ENCODE measurements at regions not wholly inside any gene's neighbourhood (a gene's known extent, or its start where the extent isn't known, plus 50 kb on each side); places are given as distances from the start of the nearest gene placed in this dataset.
"Not testable (repeated sequence)": the region's sequence is repeated elsewhere in the genome, so short reads cannot be mapped to it uniquely, and the experiment has no call there.

GRCh38 chr3:191691184-191691583, 230.2 kb downstream of the PYDC2 start:
- H3K4me3 ChIP-seq (ENCODE audit: extremely low read depth, insufficient read depth, low read length, poor library complexity, severe bottlenecking) = not testable (repeated sequence)

GRCh38 chr3:191695131-191695814, 234.3 kb downstream of the PYDC2 start:
- no peak overlapping the region for H3K27ac ChIP-seq (ENCODE audit: low read depth, low read length, severe bottlenecking)
- no peaks in the 10 kb centered on the region for H3K36me3 ChIP-seq (ENCODE audit: control insufficient read depth, insufficient read depth, low read length)
- H3K4me1 ChIP-seq (ENCODE audit: control insufficient read depth, insufficient read depth, low read length, poor library complexity, severe bottlenecking) = no peaks in the 10 kb centered on the region
- H3K4me3 ChIP-seq (ENCODE audit: extremely low read depth, insufficient read depth, low read length, poor library complexity, severe bottlenecking) = no peak overlapping the region
- 92 to 100% methylated on average over 2 to 3 of the region's 7 CpGs for WGBS, 2 experiments (ENCODE audit: insufficient coverage in 2 of 2)
- H3K9me3 ChIP-seq (ENCODE audit: control insufficient read depth, low read length) = no peaks in the 10 kb centered on the region

More at GRCh38 chr3:191691184-191691583, 230.2 kb downstream of the PYDC2 start:
- not testable (repeated sequence) for H3K27ac ChIP-seq (ENCODE audit: low read depth, low read length, severe bottlenecking); H3K4me1 ChIP-seq (ENCODE audit: control insufficient read depth, insufficient read depth, low read length, poor library complexity, severe bottlenecking); H3K36me3 ChIP-seq (ENCODE audit: control insufficient read depth, insufficient read depth, low read length); H3K9me3 ChIP-seq (ENCODE audit: control insufficient read depth, low read length)
- WGBS, 2 experiments (ENCODE audit: insufficient coverage in 2 of 2) = 69 to 80% methylated on average over 1 to 2 of the region's 3 CpGs

GRCh38 chr3:191695815-191696153, 234.8 kb downstream of the PYDC2 start:
- Histone ChIP-seq H3K9me3 (ENCODE audit: control insufficient read depth, low read length) (no peaks in the 10 kb centered on the region), H3K4me3 (ENCODE audit: extremely low read depth, insufficient read depth, low read length, poor library complexity, severe bottlenecking) (no peak overlapping the region), H3K4me1 (ENCODE audit: control insufficient read depth, insufficient read depth, low read length, poor library complexity, severe bottlenecking) (no peaks in the 10 kb centered on the region), H3K27ac (ENCODE audit: low read depth, low read length, severe bottlenecking) (no peak overlapping the region), H3K36me3 (ENCODE audit: control insufficient read depth, insufficient read depth, low read length) (no peaks in the 10 kb centered on the region)

- no peaks in the 10 kb centered on the region for H3K4me1 ChIP-seq (ENCODE audit: control insufficient read depth, insufficient read depth, low read length, poor library complexity, severe bottlenecking)
- no peak overlapping the region for H3K27ac ChIP-seq (ENCODE audit: low read depth, low read length, severe bottlenecking)
- peaks cover under 1% of the 10 kb centered on the region for H3K9me3 ChIP-seq (ENCODE audit: control insufficient read depth, low read length)
- no peaks in the 10 kb centered on the region for H3K36me3 ChIP-seq (ENCODE audit: control insufficient read depth, insufficient read depth, low read length)
- no peak overlapping the region for H3K4me3 ChIP-seq (ENCODE audit: extremely low read depth, insufficient read depth, low read length, poor library complexity, severe bottlenecking)
Measured at GRCh38 chr3:191696348-191696747, 235.4 kb downstream of the PYDC2 start.

- 92 to 100% methylated on average over 1 of the region's 1 CpG for WGBS, 2 experiments (ENCODE audit: insufficient coverage in 2 of 2)
- Histone ChIP-seq H3K9me3 (ENCODE audit: control insufficient read depth, low read length) (peaks cover 9% of the 10 kb centered on the region), H3K36me3 (ENCODE audit: control insufficient read depth, insufficient read depth, low read length) (no peaks in the 10 kb centered on the region)
Measured at GRCh38 chr3:191699546-191699945, 238.6 kb downstream of the PYDC2 start.

DNA sequence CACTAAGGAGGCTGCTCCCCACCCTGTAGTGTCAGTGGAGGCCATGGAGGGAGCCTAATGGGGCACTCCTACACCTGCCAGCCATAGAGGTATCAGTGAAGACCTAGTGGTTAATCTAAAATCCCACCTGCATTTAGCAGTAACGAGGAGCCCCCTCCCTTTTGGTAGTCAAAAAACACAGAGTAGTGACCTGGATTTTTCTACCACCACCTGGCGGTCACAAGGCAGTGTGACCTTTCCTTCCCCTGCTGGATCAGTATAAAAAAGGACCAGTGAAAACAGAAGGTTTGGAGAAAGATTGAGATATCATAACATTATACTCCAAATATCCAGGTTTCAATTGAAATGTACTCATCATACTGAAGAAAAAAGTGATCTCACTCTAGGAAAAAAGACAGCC, 241.2 kb downstream of the PYDC2 start:
- 100% methylated on average over 1 of the region's 2 CpGs; no CpG with 5 or more reads in 1 of the 2 experiments for whole genome bisulfite sequencing, 2 experiments (ENCODE audit: insufficient coverage in 2 of 2)

More at GRCh38 chr3:191699546-191699945, 238.6 kb downstream of the PYDC2 start:
- Histone ChIP-seq H3K27ac (ENCODE audit: low read depth, low read length, severe bottlenecking) (no peak overlapping the region), H3K4me3 (ENCODE audit: extremely low read depth, insufficient read depth, low read length, poor library complexity, severe bottlenecking) (no peak overlapping the region), H3K4me1 (ENCODE audit: control insufficient read depth, insufficient read depth, low read length, poor library complexity, severe bottlenecking) (no peaks in the 10 kb centered on the region)

DNA sequence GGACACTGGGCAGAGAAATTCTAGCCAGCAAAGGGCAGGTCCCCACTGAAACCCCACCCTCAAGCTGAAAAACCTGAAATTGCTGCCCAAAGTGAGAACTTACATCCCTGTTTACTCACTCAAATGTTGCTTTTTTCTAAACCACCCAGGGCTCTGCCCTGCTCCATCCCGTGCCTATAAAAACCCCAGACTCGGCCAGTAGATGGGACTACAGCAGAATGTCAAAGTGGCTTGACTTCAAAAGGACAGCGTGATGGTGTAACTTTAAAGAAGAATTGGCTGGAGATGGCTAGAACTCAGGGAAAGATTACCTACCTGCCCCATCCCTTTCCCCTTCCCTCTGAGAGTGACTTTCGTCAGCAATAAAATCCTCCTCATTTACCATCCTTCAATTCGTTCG, 246.9 kb downstream of the PYDC2 start:
- no peak overlapping the region for H3K27ac ChIP-seq (ENCODE audit: low read depth, low read length, severe bottlenecking)
- H3K36me3 ChIP-seq (ENCODE audit: control insufficient read depth, insufficient read depth, low read length) = no peaks in the 10 kb centered on the region
- no peaks in the 10 kb centered on the region for H3K4me1 ChIP-seq (ENCODE audit: control insufficient read depth, insufficient read depth, low read length, poor library complexity, severe bottlenecking)
- H3K4me3 ChIP-seq (ENCODE audit: extremely low read depth, insufficient read depth, low read length, poor library complexity, severe bottlenecking) = no peak overlapping the region
- WGBS, 2 experiments (ENCODE audit: insufficient coverage in 2 of 2) = 94 to 97% methylated on average over 3 to 5 of the region's 6 CpGs
- H3K9me3 ChIP-seq (ENCODE audit: control insufficient read depth, low read length) = no peaks in the 10 kb centered on the region

More for the DNA sequence above, 241.2 kb downstream of the PYDC2 start:
- no peak overlapping the region for H3K4me3 ChIP-seq (ENCODE audit: extremely low read depth, insufficient read depth, low read length, poor library complexity, severe bottlenecking)
- peaks cover 9% of the 10 kb centered on the region for H3K9me3 ChIP-seq (ENCODE audit: control insufficient read depth, low read length)
- no peaks in the 10 kb centered on the region for H3K4me1 ChIP-seq (ENCODE audit: control insufficient read depth, insufficient read depth, low read length, poor library complexity, severe bottlenecking)
- no peaks in the 10 kb centered on the region for H3K36me3 ChIP-seq (ENCODE audit: control insufficient read depth, insufficient read depth, low read length)
- no peak overlapping the region for H3K27ac ChIP-seq (ENCODE audit: low read depth, low read length, severe bottlenecking)

DNA sequence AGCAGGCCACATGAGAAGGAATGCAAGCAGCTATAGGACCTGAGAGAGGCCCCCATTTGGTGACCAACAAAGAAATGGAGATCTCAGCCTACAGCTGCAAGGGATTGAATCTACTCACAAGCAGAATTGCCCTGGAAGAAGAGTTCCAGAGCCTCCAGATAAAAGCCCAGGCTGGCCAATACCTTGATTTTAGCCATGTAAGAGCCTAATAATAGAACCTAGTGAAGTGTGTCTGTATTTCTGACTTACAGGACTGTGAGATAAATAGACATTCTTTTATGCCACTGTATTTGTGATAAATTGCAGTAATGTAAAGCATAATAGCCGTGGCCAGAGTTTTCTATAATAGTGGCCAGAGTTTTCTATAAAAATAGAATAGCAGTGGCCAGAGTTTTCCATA, 254.6 kb downstream of the PYDC2 start:
- 100% methylated on average over 1 of the region's 1 CpG; no CpG with 5 or more reads in 1 of the 2 experiments for WGBS, 2 experiments (ENCODE audit: insufficient coverage in 2 of 2)
- H3K9me3 ChIP-seq (ENCODE audit: control insufficient read depth, low read length) = no peaks in the 10 kb centered on the region
- H3K4me3 ChIP-seq (ENCODE audit: extremely low read depth, insufficient read depth, low read length, poor library complexity, severe bottlenecking) = no peak overlapping the region
- H3K27ac ChIP-seq (ENCODE audit: low read depth, low read length, severe bottlenecking) = no peak overlapping the region
- no peaks in the 10 kb centered on the region for H3K4me1 ChIP-seq (ENCODE audit: control insufficient read depth, insufficient read depth, low read length, poor library complexity, severe bottlenecking)
- no peaks in the 10 kb centered on the region for H3K36me3 ChIP-seq (ENCODE audit: control insufficient read depth, insufficient read depth, low read length)

GRCh38 chr3:191721390-191721861, 260.5 kb downstream of the PYDC2 start:
- H3K36me3 ChIP-seq (ENCODE audit: control insufficient read depth, insufficient read depth, low read length) = no peaks in the 10 kb centered on the region
- 89 to 95% methylated on average over 3 to 4 of the region's 4 CpGs for WGBS, 2 experiments (ENCODE audit: insufficient coverage in 2 of 2)
- no peak overlapping the region for H3K27ac ChIP-seq (ENCODE audit: low read depth, low read length, severe bottlenecking)
- no peaks in the 10 kb centered on the region for H3K4me1 ChIP-seq (ENCODE audit: control insufficient read depth, insufficient read depth, low read length, poor library complexity, severe bottlenecking)
- H3K9me3 ChIP-seq (ENCODE audit: control insufficient read depth, low read length) = no peaks in the 10 kb centered on the region
- H3K4me3 ChIP-seq (ENCODE audit: extremely low read depth, insufficient read depth, low read length, poor library complexity, severe bottlenecking) = no peak overlapping the region

DNA sequence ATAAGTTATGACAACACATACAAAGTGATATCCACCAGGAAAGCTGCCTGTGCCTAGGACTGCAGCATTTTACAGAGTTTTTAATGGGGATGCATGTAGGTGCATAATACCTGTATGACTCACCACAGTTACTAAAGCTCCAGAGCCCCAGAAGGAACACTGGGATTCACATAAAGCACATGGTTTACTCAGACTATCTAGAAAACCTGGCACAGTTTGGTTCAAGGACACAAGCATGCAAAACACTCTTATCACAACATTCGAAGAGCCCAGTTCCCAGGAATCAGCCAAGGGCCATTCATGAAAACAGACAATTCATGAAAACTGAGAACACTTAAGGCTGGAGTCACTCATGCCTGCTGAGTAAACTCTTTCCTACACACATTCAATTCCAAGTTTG, 261.0 kb downstream of the PYDC2 start:
- no peaks in the 10 kb centered on the region for H3K4me1 ChIP-seq (ENCODE audit: control insufficient read depth, insufficient read depth, low read length, poor library complexity, severe bottlenecking)
- H3K9me3 ChIP-seq (ENCODE audit: control insufficient read depth, low read length) = no peaks in the 10 kb centered on the region
- no peak overlapping the region for H3K27ac ChIP-seq (ENCODE audit: low read depth, low read length, severe bottlenecking)
- WGBS, 2 experiments (ENCODE audit: insufficient coverage in 2 of 2) = no CpG with 5 or more reads among the region's 1 CpG
- H3K4me3 ChIP-seq (ENCODE audit: extremely low read depth, insufficient read depth, low read length, poor library complexity, severe bottlenecking) = no peak overlapping the region
- H3K36me3 ChIP-seq (ENCODE audit: control insufficient read depth, insufficient read depth, low read length) = no peaks in the 10 kb centered on the region

- Histone ChIP-seq H3K4me1 (ENCODE audit: control insufficient read depth, insufficient read depth, low read length, poor library complexity, severe bottlenecking) (no peaks in the 10 kb centered on the region), H3K36me3 (ENCODE audit: control insufficient read depth, insufficient read depth, low read length) (no peaks in the 10 kb centered on the region), H3K27ac (ENCODE audit: low read depth, low read length, severe bottlenecking) (no peak overlapping the region), H3K9me3 (ENCODE audit: control insufficient read depth, low read length) (no peaks in the 10 kb centered on the region), H3K4me3 (ENCODE audit: extremely low read depth, insufficient read depth, low read length, poor library complexity, severe bottlenecking) (no peak overlapping the region)
- WGBS, 2 experiments (ENCODE audit: insufficient coverage in 2 of 2) = 80% methylated on average over 1 of the region's 1 CpG; no CpG with 5 or more reads in 1 of the 2 experiments
Measured at GRCh38 chr3:191727338-191727737, 266.4 kb downstream of the PYDC2 start.
